HEK293 (cell line): ENCODE measurements at regions not wholly inside any gene's neighbourhood (a gene's known extent, or its start where the extent isn't known, plus 50 kb on each side); places are given as distances from the start of the nearest gene placed in this dataset.

Experiments used
- YY1 ChIP-seq: fragments of 450-650 bp; formaldehyde crosslinking; IDR thresholded peaks from 2 replicates; pipeline ENCODE4 v1.5.1; 2018; ENCODE audit warnings: missing biosample characterization, missing genetic modification characterization
- ZNF670 ChIP-seq: fragments of 450-650 bp; formaldehyde crosslinking; IDR thresholded peaks from 2 replicates; pipeline ENCODE4 v1.5.1; 2016; ENCODE audit warnings: missing biosample characterization, missing genetic modification characterization, low read depth

- TF ChIP-seq YY1 (tag by site-specific recombination) (no peak), ZNF670 (tag by site-specific recombination) (no peak)
Measured at GRCh38 chr18:39841482-39842365, 2113.3 kb upstream of the PIK3C3 start.
